Muscle layer of colon (tissue), 2 donors: ENCODE measurements at regions not wholly inside any gene's neighbourhood (a gene's known extent, or its start where the extent isn't known, plus 50 kb on each side); places are given as distances from the start of the nearest gene placed in this dataset.

ENCODE experiments used
- H3K27ac ChIP-seq: one replicate; pipeline ENCODE4 v1.7.0; 2013; ENCODE audit warnings: low read depth, mild to moderate bottlenecking, low read length, moderate library complexity
- H3K27me3 ChIP-seq, 2 donors: one replicate each; pipeline ENCODE4 v1.7.0; 2013; ENCODE audit warnings: low read length in 2 of 2, mild to moderate bottlenecking in 2 of 2; ENCODE audit not compliant: insufficient read depth in 2 of 2, control insufficient read depth in 1 of 2
- H3K36me3 ChIP-seq: one replicate; pipeline ENCODE4 v1.7.0; 2013; ENCODE audit warnings: mild to moderate bottlenecking, low read length; ENCODE audit not compliant: insufficient read depth
- H3K4me1 ChIP-seq: one replicate; pipeline ENCODE4 v1.7.0; 2013; ENCODE audit warnings: mild to moderate bottlenecking, low read length; ENCODE audit not compliant: insufficient read depth
- H3K4me3 ChIP-seq, 2 donors: one replicate each; pipeline ENCODE4 v1.7.0; 2013; ENCODE audit warnings: low read length in 2 of 2, low read depth in 1 of 2, mild to moderate bottlenecking in 1 of 2, moderate library complexity in 1 of 2
- H3K9ac ChIP-seq: one replicate; pipeline ENCODE4 v1.7.0; 2013; ENCODE audit warnings: low read length
- H3K9me3 ChIP-seq: one replicate; pipeline ENCODE4 v1.7.0; 2013; ENCODE audit warnings: mild to moderate bottlenecking, low read length
- donor health status: abdominal sarcoma.
- donor health status: Adenocarcinoma of cecum.

GRCh38 chr2:46843316-46843715, 72.3 kb downstream of the MCFD2 start:
- no peaks in the 10 kb centered on the region for H3K36me3 ChIP-seq
- H3K9ac ChIP-seq, result no peak overlapping the region
- no peak overlapping the region for H3K4me3 ChIP-seq
- no peak overlapping the region for H3K27ac ChIP-seq
- H3K27me3 ChIP-seq, result no peaks in the 10 kb centered on the region
- no peaks in the 10 kb centered on the region for H3K9me3 ChIP-seq
- H3K4me1 ChIP-seq, result peaks cover 48% of the 10 kb centered on the region

DNA sequence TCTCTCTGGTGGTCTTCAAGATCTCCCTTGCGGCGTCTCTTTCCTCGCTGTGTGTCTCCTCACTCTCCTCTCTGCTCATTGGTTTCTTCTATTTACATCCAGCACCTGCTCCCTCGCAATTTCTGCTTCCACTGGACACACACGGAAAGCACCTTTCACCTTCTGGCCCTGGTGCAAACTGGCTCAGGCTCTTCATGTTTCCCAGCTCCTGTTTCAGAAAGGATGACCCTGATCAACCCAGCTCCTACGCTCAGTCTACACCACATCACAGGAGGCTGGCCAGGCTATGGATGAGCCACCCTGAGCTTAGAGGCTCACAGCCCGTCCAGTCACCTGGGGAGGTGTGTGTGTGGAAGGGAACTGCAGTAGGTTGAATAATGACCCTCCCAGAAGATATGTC, 72.7 kb downstream of the MCFD2 start:
- Histone ChIP-seq H3K9me3 (no peaks in the 10 kb centered on the region), H3K27me3 (no peaks in the 10 kb centered on the region), H3K36me3 (no peaks in the 10 kb centered on the region), H3K4me1 (peaks cover 44% of the 10 kb centered on the region), H3K4me3 (no peak overlapping the region), H3K9ac (no peak overlapping the region), H3K27ac (no peak overlapping the region)

GRCh38 chr2:46841621-46842020, 74.0 kb downstream of the MCFD2 start:
- no peak overlapping the region for H3K27ac ChIP-seq

GRCh38 chr2:46839045-46839444, 76.6 kb downstream of the MCFD2 start:
- Histone ChIP-seq H3K4me1 (peaks cover 13% of the 10 kb centered on the region), H3K9ac (no peak overlapping the region), H3K36me3 (no peaks in the 10 kb centered on the region), H3K4me3 (no peak overlapping the region), H3K27ac (no peak overlapping the region), H3K9me3 (no peaks in the 10 kb centered on the region), H3K27me3 (no peaks in the 10 kb centered on the region)

More at GRCh38 chr2:46841621-46842020, 74.0 kb downstream of the MCFD2 start:
- H3K36me3 ChIP-seq, result no peaks in the 10 kb centered on the region
- H3K4me1 ChIP-seq, result peaks cover 31% of the 10 kb centered on the region
- no peak overlapping the region for H3K4me3 ChIP-seq
- H3K27me3 ChIP-seq, result no peaks in the 10 kb centered on the region
- no peak overlapping the region for H3K9ac ChIP-seq
- no peaks in the 10 kb centered on the region for H3K9me3 ChIP-seq

DNA sequence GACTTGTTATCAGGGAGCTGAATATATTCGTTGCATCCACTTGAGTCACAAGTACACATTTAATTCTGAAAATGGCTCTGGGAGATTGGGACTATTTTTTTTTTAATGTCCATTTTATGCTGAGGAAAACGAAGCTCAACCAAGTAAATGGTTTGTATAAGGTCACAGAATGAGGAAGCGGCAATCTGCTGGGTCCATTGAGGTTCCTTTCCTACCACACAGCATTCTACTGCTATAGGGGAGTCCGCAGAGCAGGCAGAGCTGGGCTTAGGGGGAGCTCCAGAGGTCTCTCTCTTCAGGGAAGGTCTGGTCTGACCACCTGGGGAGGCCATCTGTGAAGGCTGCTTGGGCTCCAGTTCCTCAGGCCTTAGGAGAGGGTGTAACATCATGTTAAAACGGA, 77.9 kb downstream of the MCFD2 start:
- Histone ChIP-seq H3K27me3 (no peaks in the 10 kb centered on the region), H3K4me3 (no peak overlapping the region), H3K9me3 (no peaks in the 10 kb centered on the region), H3K36me3 (no peaks in the 10 kb centered on the region), H3K27ac (no peak overlapping the region), H3K4me1 (peaks cover 8% of the 10 kb centered on the region), H3K9ac (no peak overlapping the region)

DNA sequence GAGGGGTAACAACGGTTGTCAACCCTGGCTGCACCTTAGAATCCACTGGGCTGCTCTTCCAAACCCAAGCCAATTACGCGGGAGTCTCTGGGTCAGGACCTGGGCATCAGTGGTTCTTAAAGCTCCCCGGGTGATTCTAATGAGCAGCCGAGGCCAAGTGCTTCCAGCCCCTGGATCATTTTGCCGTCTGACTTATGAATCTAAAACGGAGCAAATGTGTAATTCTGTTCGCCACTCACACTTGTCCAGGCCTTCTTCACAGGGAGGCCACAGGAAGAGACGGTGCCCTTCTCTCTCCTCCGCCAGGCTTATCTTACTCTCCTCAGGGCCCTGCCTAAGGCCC, 78.5 kb downstream of the MCFD2 start:
- H3K36me3 ChIP-seq, result no peaks in the 10 kb centered on the region
- no peaks in the 10 kb centered on the region for H3K9me3 ChIP-seq
- H3K4me3 ChIP-seq, result no peak overlapping the region
- no peaks in the 10 kb centered on the region for H3K27me3 ChIP-seq
- no peak overlapping the region for H3K9ac ChIP-seq
- H3K27ac ChIP-seq, result no peak overlapping the region
- H3K4me1 ChIP-seq, result peaks cover 8% of the 10 kb centered on the region

DNA sequence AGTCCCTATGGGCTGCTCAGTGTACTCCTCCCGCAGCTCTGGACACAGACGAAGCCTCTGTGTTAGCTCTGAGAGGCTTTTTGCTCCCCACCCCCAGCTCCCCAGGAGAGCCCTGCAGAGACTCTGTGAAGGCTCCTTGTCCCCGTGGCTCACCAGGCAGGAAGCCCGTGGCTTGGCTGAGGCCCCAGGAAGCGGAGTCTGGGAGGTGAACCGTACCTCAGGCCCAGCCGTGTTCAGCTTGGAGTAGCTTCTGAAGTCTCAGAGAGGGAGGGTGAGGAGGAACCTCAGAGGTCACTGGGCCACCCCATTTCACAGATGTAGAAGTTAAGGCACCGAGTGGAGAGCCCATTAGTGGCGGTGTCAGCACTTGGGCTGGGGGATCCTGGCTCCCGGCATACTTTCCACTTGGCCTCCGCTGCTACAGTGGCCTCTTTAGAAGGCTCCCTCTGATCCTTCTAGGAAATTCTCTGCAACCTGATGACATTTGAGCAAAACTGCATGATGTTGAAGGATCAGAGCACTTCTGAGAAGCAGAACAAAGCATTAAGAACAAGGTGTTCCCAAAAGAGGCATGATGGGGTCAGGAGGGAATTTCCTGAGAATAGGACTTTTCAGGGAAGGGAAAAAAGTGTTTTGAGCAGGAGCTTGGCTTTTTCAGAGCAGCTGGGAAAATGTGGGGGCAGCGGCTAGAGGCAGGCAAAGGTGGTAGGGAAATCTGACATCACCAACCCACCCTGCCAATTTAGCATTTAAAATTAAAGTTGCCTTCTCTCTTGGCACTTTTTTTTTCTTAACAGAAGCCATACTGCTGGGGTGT, 79.1 kb downstream of the MCFD2 start:
- Histone ChIP-seq H3K36me3 (no peaks in the 10 kb centered on the region), H3K27ac (no peak overlapping the region), H3K4me3 (no peak overlapping the region), H3K27me3 (no peaks in the 10 kb centered on the region), H3K9ac (no peak overlapping the region), H3K4me1 (peaks cover 8% of the 10 kb centered on the region), H3K9me3 (no peaks in the 10 kb centered on the region)

- Histone ChIP-seq H3K36me3 (no peaks in the 10 kb centered on the region), H3K27me3 (no peaks in the 10 kb centered on the region), H3K4me3 (no peak overlapping the region), H3K9ac (no peak overlapping the region), H3K4me1 (peaks cover 8% of the 10 kb centered on the region), H3K9me3 (no peaks in the 10 kb centered on the region), H3K27ac (no peak overlapping the region)
Observed at GRCh38 chr2:46835520-46835919, 80.1 kb downstream of the MCFD2 start.

- Histone ChIP-seq H3K36me3 (no peaks in the 10 kb centered on the region), H3K27ac (no peak overlapping the region), H3K27me3 (no peaks in the 10 kb centered on the region), H3K4me3 (no peak overlapping the region), H3K9ac (no peak overlapping the region), H3K9me3 (no peaks in the 10 kb centered on the region), H3K4me1 (peaks cover 8% of the 10 kb centered on the region)
Observed at GRCh38 chr2:46832543-46832942, 83.1 kb downstream of the MCFD2 start.

- no peak overlapping the region for H3K4me3 ChIP-seq
- H3K27me3 ChIP-seq, result no peaks in the 10 kb centered on the region
- H3K9me3 ChIP-seq, result no peaks in the 10 kb centered on the region
- H3K4me1 ChIP-seq, result peaks cover 8% of the 10 kb centered on the region
- H3K27ac ChIP-seq, result no peak overlapping the region
- no peak overlapping the region for H3K9ac ChIP-seq
- no peaks in the 10 kb centered on the region for H3K36me3 ChIP-seq
Observed at GRCh38 chr2:46831869-46832265, 83.7 kb downstream of the MCFD2 start.

GRCh38 chr2:46831051-46831868, 84.3 kb downstream of the MCFD2 start:
- Histone ChIP-seq H3K4me1 (peaks cover 5% of the 10 kb centered on the region), H3K9ac (no peak overlapping the region), H3K9me3 (no peaks in the 10 kb centered on the region), H3K27ac (no peak overlapping the region), H3K27me3 (no peaks in the 10 kb centered on the region), H3K36me3 (no peaks in the 10 kb centered on the region), H3K4me3 (no peak overlapping the region)
